ENCODE measurements at regions not wholly inside any gene's neighbourhood (a gene's known extent, or its start where the extent isn't known, plus 50 kb on each side); places are given as distances from the start of the nearest gene placed in this dataset.

DNA sequence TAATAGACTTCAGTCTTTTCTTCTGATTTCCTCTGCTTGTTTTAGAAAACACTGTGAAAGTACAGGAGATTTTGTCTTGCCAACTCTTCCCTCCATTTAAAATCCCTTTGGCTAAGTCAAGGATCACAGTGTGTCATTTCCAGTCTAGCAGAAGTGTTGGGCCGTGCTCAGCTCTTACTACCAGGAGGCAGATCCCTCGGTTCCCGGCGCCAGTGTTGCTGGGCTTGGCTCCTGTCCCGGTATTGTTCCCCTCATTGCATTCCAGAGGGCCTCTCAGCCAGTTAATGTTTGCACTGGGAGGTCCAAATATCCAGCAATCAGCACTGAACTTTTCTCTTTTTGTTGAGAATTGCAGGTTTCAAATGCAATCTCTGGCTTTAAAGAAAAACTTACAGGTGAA is 612.1 kb upstream of the MGMT start:
- TF ChIP-seq, protein P1, sequence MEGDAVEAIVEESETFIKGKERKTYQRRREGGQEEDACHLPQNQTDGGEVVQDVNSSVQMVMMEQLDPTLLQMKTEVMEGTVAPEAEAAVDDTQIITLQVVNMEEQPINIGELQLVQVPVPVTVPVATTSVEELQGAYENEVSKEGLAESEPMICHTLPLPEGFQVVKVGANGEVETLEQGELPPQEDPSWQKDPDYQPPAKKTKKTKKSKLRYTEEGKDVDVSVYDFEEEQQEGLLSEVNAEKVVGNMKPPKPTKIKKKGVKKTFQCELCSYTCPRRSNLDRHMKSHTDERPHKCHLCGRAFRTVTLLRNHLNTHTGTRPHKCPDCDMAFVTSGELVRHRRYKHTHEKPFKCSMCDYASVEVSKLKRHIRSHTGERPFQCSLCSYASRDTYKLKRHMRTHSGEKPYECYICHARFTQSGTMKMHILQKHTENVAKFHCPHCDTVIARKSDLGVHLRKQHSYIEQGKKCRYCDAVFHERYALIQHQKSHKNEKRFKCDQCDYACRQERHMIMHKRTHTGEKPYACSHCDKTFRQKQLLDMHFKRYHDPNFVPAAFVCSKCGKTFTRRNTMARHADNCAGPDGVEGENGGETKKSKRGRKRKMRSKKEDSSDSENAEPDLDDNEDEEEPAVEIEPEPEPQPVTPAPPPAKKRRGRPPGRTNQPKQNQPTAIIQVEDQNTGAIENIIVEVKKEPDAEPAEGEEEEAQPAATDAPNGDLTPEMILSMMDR (IDR thresholded peaks at IDR 0.05), result no peak
- TF ChIP-seq POLR2A (IDR thresholded peaks at IDR 0.05), result no peak

Data from uterus (tissue), 2 donors.